CD4-positive, alpha-beta T cell treated with Interleukin-17A for 1 hour (primary cell): ENCODE measurements at regions not wholly inside any gene's neighbourhood (a gene's known extent, or its start where the extent isn't known, plus 50 kb on each side); places are given as distances from the start of the nearest gene placed in this dataset.
"Not testable (repeated sequence)": the region's sequence is repeated elsewhere in the genome, so short reads cannot be mapped to it uniquely, and the experiment has no call there.

ENCODE experiments used
- DNase-seq: peaks from one replicate; pipeline ENCODE4 v3.0.0-alpha.2; 2020

DNA sequence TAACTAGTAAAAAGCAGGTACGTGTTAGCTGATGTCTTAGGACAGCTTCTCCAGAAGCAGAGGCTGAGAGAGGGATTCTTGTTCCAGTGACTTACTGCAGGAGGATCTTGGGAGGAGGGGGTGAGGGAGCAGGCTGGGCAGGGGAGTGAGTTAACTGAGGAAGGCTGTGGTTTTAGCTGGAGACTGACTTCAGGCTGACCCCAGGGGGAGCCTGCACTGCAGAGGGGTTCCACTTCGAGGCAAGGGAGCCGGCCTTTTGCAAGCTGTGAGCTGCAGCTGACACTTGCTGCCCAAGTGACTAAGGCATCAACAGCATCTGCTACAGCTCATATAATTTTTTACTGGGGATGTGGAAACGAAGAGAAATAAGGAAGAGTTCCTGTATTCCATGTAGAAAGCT is 50.4 kb upstream of the SOD1 start:
- no peak for DNase-seq

DNA sequence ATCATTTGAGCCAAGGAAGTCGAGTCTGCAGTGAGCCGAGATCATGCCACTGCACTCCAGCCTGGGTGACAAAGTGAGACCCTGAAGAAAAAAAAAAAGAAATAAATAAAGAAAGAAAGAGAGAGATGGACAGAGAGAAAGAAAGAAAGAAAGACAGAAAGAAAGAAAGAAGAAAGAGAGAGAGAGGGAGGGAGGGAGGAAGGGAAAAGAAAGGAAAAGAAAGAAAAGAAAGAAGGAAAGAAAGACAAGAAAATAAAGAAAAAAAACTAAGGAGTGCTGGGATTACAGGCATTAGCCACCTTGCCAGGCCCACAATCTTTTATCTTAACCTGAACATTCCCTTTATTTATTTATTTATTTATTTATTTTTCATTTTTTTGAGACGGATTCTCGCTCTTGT is 51.7 kb upstream of the SOD1 start:
- DNase-seq: no peak

DNA sequence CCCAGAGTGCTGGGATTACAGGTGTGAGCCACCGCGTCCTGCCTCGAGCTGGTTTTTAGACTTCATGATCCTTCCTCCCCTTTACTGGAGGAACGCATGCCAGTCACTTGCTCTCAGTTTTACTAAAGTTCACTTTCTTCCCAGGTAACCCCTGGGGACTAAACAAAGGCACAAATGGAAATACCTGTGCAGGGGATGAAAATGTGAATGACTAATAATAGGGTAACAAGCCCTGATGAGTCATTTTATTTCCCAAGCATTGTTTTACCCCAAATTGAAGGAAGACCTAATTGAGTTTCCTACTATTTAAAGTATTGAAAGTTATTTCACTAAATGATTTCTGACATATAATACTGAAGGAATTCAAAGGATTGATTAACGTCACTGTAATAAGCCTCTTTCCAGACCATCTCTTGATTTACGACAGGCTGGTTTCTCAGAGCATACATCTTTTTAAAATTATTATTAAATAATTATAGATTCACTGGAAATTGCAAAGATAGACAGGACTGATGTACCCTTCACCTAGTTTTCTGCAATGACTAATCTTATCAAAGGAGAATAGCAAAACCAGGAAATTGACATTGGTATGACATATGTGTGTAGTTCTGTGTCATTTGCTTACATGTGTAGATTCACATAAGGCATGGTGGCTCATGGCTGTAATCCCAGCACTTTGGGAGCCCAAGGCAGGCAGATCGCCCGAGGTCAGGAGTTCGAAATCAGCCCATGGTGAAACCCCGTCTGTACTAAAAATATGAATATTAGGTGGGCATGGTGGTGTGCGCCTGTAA is 53.2 kb upstream of the SOD1 start:
- no peak for DNase-seq

- DNase-seq: peak; percentile 72
Measured at GRCh38 chr21:31604591-31605190, 54.8 kb upstream of the SOD1 start.

GRCh38 chr21:31599563-31599962 is 59.9 kb upstream of the SOD1 start:
- DNase-seq: no peak

DNA sequence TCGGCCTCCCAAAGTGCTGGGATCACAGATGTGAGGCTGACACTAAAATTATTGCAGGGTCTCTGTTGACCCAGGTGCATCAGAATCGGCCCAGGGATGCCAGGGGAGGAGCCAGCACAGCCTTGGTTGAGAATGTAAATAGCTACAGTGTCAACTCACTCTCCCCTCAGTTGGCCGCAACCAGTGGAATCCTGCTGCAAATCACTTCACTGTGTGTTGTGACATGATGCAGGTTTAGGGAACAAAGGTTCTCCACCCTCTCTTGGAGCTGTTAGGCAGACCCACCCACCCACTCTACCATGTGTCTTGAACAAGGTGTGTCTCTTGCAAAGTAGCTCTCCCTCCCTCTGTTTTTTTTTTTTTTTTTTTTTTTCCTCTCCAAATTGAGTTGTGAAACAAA is 60.5 kb upstream of the SOD1 start:
- DNase-seq: no peak

DNA sequence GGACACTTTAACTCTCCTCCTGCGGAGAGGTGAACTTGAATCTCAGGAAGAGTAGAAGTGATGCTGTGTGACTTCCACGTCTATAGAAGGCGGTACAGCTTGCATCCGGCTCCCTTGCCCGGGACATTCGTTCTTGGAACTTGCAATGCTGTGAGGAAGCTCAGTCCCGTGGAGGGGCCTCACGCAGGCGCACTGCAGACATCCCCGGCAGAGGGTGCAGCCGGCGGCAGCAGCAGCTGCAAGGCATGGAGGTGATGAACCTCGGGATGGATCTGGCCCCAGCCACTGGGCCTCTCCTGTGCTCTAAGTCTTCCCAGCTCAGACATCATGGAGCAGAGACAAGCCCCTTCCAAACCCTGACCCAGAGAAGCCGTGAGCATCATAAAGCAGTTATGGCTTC is 61.8 kb upstream of the SOD1 start:
- DNase-seq: no peak

GRCh38 chr21:31596055-31596454 is 63.4 kb upstream of the SOD1 start:
- no peak for DNase-seq

DNA sequence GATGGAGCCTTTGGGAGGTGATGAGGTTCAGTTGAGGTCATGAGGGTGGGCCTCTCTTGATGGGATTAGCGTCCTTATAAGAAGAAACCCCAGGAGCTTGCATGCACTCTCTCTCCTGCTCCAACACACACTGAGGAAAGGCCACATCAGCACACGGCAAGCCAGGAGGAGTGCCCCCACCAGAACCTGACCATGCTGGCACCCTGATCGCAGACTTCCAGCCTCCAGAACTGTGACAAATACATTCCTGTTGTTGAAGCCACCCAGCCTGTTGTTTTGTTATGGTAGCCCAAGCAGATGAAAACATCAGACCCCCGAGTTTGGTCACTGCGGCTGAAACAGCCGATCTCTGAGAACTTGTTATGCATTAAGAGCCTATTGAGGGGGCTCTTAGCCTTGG is 64.8 kb upstream of the SOD1 start:
- no peak for DNase-seq

GRCh38 chr21:31594279-31594678 is 65.2 kb upstream of the SOD1 start:
- no peak for DNase-seq

DNA sequence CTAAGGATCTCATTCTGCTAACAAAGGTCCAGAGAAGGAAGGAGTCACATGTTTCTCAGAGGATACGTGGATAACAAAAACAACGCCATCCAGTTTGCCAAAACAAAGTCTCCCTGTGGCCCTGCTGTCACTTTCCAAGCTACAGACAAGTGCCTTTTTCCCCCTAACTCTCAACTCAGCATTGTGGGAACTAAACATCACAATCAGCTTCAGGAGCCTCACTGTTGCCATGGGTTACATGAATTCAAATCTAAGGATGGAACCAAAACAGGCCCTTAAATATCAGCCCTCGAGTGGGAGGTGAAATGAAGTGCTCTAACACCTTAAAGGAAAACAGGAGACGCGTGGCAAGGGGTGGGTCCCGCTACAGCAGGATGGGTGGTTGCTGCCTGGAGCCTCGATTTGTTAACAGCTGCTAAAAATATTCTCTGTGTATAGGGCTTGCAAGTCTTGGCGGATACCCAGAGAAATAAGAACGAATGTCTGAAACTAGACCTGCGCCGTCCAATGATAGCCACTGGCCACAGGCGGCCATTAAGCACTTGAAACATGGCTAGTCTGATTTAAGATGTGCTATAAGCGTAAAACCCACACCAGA is 66.4 kb upstream of the SOD1 start:
- DNase-seq: no peak

DNA sequence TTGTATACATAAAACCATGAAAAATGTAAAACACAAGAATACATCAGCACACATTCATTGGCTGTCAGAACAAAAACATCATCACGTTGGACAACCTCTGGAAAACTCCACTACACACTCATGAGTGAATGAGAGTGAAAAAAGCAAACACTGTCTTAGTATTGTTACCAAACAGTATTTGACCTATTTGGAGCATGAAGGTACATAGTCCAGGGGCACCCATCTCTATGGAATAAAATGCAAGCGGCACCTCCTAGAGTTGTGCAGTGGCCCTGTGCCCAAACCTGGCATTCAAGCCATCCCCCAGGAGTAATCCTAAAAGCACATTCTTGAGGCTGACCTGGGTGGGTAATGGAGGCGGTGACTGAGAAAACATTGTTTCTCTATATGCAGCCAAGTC is 67.0 kb upstream of the SOD1 start:
- DNase-seq: no peak

DNA sequence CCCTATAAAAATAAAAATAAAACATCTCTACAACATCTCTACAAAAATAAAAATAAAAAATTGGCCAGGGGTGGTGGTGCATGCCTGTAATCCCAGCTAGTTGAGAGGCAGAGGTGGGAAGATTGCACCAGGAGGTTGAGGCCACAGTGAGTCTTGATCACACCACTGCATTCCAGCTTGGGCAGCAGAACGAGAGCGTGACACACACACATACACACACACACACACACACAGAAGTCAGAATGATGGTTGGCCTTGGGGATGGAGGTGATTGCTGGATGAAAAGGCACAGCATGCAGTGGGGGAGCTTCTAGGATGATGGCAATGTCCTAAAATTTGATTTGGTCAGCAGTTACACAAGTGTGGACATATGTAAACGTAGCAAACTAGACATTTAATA is 69.7 kb upstream of the SOD1 start:
- DNase-seq: no peak

DNA sequence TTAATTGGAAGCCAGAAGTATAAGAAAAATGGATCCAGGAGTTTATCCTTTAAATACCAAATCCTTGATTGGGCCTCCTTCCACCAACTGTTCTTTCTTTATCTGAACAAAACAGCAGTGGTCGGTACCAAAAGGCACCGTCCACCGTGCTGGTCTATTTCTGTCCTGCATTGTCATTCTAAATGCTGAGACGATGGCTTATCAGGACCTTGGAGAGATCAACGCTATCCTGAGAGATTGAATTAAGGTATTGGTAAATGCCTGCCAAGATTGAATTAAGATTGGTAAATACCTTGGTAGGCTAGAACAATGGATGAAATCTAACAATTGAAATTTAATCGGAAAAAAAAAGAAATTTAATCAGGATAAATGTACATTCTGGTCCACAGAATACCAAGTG is 73.4 kb upstream of the SOD1 start:
- DNase-seq: no peak

GRCh38 chr21:31583937-31584336 is 75.6 kb upstream of the SOD1 start:
- DNase-seq: not testable (repeated sequence)

DNA sequence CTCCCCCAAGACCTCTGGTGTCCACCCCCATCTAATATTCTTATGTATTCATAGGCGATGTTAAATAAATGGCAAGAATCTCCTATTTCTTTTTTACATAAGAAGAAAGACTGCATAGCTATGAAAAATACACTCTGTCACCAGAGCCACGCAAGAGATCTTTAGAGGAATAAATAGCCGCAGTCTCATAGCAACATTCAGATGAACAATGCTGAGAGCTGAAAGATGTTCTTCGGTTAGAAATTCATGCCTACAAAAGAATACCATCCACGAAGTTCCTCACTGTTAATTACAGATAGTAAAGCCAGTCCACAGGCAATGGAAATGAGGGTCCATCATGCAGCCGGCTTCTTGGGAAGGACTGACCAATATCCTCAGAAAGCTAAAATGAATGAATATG is 76.0 kb upstream of the SOD1 start:
- DNase-seq: no peak

- DNase-seq: peak; percentile 74
Measured at GRCh38 chr21:31580866-31581276, 78.6 kb upstream of the SOD1 start.

GRCh38 chr21:31577271-31577670 is 82.2 kb upstream of the SOD1 start:
- DNase-seq: no peak

- no peak for DNase-seq
Measured at GRCh38 chr21:31576428-31576827, 83.1 kb upstream of the SOD1 start.

DNA sequence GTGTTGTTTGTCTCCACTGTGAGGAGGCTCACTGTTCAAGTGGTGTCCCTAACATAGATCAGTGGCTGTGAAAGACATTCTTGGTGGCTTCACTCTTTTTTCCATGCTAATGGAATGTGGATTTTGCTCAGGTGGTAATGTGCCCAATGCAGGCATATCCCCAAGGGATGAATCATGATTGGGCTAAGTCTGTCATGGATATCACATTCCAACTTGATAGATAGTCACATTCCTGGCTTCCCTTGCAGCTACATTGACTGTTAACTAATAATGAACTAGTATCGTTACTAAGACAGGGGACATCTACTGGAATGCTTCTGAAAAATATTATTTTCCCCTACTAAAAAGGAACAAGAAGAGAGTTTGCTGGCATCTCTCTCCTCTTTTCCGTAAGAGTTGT is 86.3 kb upstream of the SOD1 start:
- no peak for DNase-seq

DNA sequence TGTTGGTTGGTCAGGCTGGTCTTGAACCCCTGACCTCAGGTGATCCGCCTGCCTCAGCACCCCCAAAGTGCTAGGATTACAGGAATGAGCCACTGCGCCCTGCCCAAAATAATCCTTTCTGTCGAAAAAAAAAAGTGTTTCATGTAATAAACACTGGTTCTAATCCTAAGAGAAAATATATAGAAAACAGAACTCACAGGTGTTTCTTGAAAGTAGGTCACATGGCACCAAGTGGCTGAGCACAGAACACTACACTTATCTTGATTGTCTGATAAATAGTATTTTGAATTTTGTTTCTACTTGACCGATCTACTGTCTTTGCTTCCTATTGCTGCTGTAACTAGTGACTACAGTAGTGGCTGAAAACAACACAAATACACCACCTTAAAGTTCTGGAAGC is 87.6 kb upstream of the SOD1 start:
- no peak for DNase-seq

DNA sequence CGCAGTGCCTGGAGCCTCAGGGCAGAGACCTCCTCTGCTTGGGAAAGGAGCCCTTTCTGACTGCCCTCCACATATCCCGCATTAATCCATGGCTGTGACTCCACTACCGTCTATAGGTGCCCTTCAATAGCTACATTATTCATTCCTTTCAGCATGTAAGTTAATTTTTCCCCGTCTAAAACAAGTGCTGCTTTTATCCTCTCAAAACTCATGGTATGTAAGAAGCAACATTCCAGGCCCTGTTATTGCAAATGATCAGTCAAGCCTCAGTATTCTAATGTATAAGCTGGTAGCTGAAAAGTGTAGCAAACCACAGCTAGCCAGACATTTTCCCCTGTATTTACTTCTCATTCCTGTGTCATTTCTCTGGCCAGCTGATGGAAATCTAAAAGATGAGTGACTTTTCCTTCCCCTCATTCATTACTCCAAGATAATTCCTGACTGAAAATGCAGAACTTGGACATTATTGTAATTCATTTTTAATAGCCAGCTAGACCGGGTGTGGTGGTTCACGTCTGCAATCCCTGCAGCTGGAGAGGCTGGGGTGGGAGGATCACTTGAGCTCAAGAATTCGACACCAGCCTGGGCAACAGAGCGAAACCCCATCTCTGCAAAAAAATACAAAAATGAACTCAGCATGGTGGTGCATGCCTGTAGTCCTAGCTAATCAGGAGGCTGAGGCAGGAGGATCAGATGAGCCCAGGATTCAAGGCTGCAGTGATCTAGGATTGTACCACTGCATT is 88.5 kb upstream of the SOD1 start:
- DNase-seq: no peak

- DNase-seq: no peak
Measured at GRCh38 chr21:31566611-31567010, 92.9 kb upstream of the SOD1 start.

- no peak for DNase-seq
Measured at GRCh38 chr21:31566064-31566463, 93.4 kb upstream of the SOD1 start.
